ENCODE measurements at regions not wholly inside any gene's neighbourhood (a gene's known extent, or its start where the extent isn't known, plus 50 kb on each side); places are given as distances from the start of the nearest gene placed in this dataset.

GRCh38 chr18:27277554-27277953 is 92.4 kb upstream of the CHST9 start:
- Histone ChIP-seq H3K4me1 (ENCODE audit: insufficient read depth, low read length) (no peaks in the 10 kb centered on the region), H2AFZ (ENCODE audit: low read depth, low read length) (no peak overlapping the region), H3K27ac (ENCODE audit: low read depth, low read length) (no peak overlapping the region), H3K27me3 (ENCODE audit: insufficient read depth, low read length) (no peaks in the 10 kb centered on the region), H4K20me1 (ENCODE audit: insufficient read depth, low read length) (no peaks in the 10 kb centered on the region), H3K36me3 (ENCODE audit: insufficient read depth, low read length) (no peaks in the 10 kb centered on the region), H3K4me3 (ENCODE audit: insufficient read depth, low read depth, low read length) (no peak overlapping the region), H3K9me3 (ENCODE audit: insufficient read depth, low read depth, low read length) (no peaks in the 10 kb centered on the region), H3K79me2 (ENCODE audit: insufficient read depth, low read length) (no peaks in the 10 kb centered on the region), H3K4me2 (ENCODE audit: low read length) (no peak overlapping the region), H3K9ac (ENCODE audit: low read length) (no peak overlapping the region)
- Mint-ChIP-seq H3K27me3 (ENCODE audit: low read depth, unreplicated experiment) (no peaks in the 10 kb centered on the region), H3K9me3 (ENCODE audit: unreplicated experiment) (no peaks in the 10 kb centered on the region), H3K27ac (ENCODE audit: unreplicated experiment) (no peak overlapping the region), H3K4me3 (ENCODE audit: unreplicated experiment) (no peak overlapping the region), H3K36me3 (ENCODE audit: low read depth, unreplicated experiment) (no peaks in the 10 kb centered on the region), H3K4me1 (ENCODE audit: low read depth, unreplicated experiment) (no peaks in the 10 kb centered on the region)
- TF ChIP-seq CTCF (IDR thresholded peaks at IDR 0.05; ENCODE audit: insufficient read depth, low read depth, low read length) (no peak), EZH2 (IDR thresholded peaks at IDR 0.05; ENCODE audit: insufficient read depth, low read length) (no peak)
- DNase-seq (ENCODE audit: low read depth) (no peak), FAIRE-seq (no peak)

- Histone ChIP-seq H2AFZ (ENCODE audit: low read depth, low read length) (no peak overlapping the region), H3K36me3 (ENCODE audit: insufficient read depth, low read length) (no peaks in the 10 kb centered on the region), H3K27me3 (ENCODE audit: insufficient read depth, low read length) (no peaks in the 10 kb centered on the region), H3K9me3 (ENCODE audit: insufficient read depth, low read depth, low read length) (no peaks in the 10 kb centered on the region), H3K4me3 (ENCODE audit: insufficient read depth, low read depth, low read length) (no peak overlapping the region), H3K27ac (ENCODE audit: low read depth, low read length) (no peak overlapping the region), H4K20me1 (ENCODE audit: insufficient read depth, low read length) (no peaks in the 10 kb centered on the region), H3K4me2 (ENCODE audit: low read length) (no peak overlapping the region), H3K9ac (ENCODE audit: low read length) (no peak overlapping the region), H3K79me2 (ENCODE audit: insufficient read depth, low read length) (no peaks in the 10 kb centered on the region), H3K4me1 (ENCODE audit: insufficient read depth, low read length) (no peaks in the 10 kb centered on the region)
- Mint-ChIP-seq H3K27me3 (ENCODE audit: low read depth, unreplicated experiment) (no peaks in the 10 kb centered on the region), H3K4me3 (ENCODE audit: unreplicated experiment) (no peak overlapping the region), H3K4me1 (ENCODE audit: low read depth, unreplicated experiment) (no peaks in the 10 kb centered on the region), H3K27ac (ENCODE audit: unreplicated experiment) (no peak overlapping the region), H3K36me3 (ENCODE audit: low read depth, unreplicated experiment) (no peaks in the 10 kb centered on the region), H3K9me3 (ENCODE audit: unreplicated experiment) (no peaks in the 10 kb centered on the region)
- TF ChIP-seq EZH2 (IDR thresholded peaks at IDR 0.05; ENCODE audit: insufficient read depth, low read length), result no peak
- TF ChIP-seq CTCF (IDR thresholded peaks at IDR 0.05; ENCODE audit: insufficient read depth, low read depth, low read length), result no peak
- FAIRE-seq (no peak), DNase-seq (ENCODE audit: low read depth) (no peak)
Measured at GRCh38 chr18:27276886-27277285, 91.8 kb upstream of the CHST9 start.

GRCh38 chr18:27276479-27276878 is 91.4 kb upstream of the CHST9 start:
- no peak overlapping the region for H3K9ac ChIP-seq (ENCODE audit: low read length)
- H3K27me3 Mint-ChIP-seq (ENCODE audit: low read depth, unreplicated experiment), result no peaks in the 10 kb centered on the region
- peaks cover 3% of the 10 kb centered on the region for H3K9me3 Mint-ChIP-seq (ENCODE audit: unreplicated experiment)
- no peaks in the 10 kb centered on the region for H3K27me3 ChIP-seq (ENCODE audit: insufficient read depth, low read length)
- H3K27ac Mint-ChIP-seq (ENCODE audit: unreplicated experiment), result no peak overlapping the region
- H3K4me2 ChIP-seq (ENCODE audit: low read length), result no peak overlapping the region
- no peak for DNase-seq (ENCODE audit: low read depth)
- no peaks in the 10 kb centered on the region for H3K4me1 Mint-ChIP-seq (ENCODE audit: low read depth, unreplicated experiment)
- TF ChIP-seq EZH2 (IDR thresholded peaks at IDR 0.05; ENCODE audit: insufficient read depth, low read length), result no peak
- TF ChIP-seq CTCF (IDR thresholded peaks at IDR 0.05; ENCODE audit: insufficient read depth, low read depth, low read length), result no peak
- H3K4me3 Mint-ChIP-seq (ENCODE audit: unreplicated experiment), result no peak overlapping the region
- H3K79me2 ChIP-seq (ENCODE audit: insufficient read depth, low read length), result no peaks in the 10 kb centered on the region
- no peaks in the 10 kb centered on the region for H3K4me1 ChIP-seq (ENCODE audit: insufficient read depth, low read length)
- H3K9me3 ChIP-seq (ENCODE audit: insufficient read depth, low read depth, low read length), result no peaks in the 10 kb centered on the region
- H3K4me3 ChIP-seq (ENCODE audit: insufficient read depth, low read depth, low read length), result no peak overlapping the region
- H4K20me1 ChIP-seq (ENCODE audit: insufficient read depth, low read length), result no peaks in the 10 kb centered on the region
- H3K27ac ChIP-seq (ENCODE audit: low read depth, low read length), result no peak overlapping the region
- no peaks in the 10 kb centered on the region for H3K36me3 ChIP-seq (ENCODE audit: insufficient read depth, low read length)
- no peak overlapping the region for H2AFZ ChIP-seq (ENCODE audit: low read depth, low read length)
- no peak for FAIRE-seq
- no peaks in the 10 kb centered on the region for H3K36me3 Mint-ChIP-seq (ENCODE audit: low read depth, unreplicated experiment)

All from astrocyte (in vitro differentiated cells and primary cell).